NOMO-1 treated with DMSO at 0.1 percent for 48 hours (cell line): ENCODE measurements at regions not wholly inside any gene's neighbourhood (a gene's known extent, or its start where the extent isn't known, plus 50 kb on each side); places are given as distances from the start of the nearest gene placed in this dataset.

Experiments used
- DNase-seq: peaks from one replicate; lab custom pipeline; 2025; ENCODE audit not compliant: unreplicated experiment; lab: John Stamatoyannopoulos, UW

DNA sequence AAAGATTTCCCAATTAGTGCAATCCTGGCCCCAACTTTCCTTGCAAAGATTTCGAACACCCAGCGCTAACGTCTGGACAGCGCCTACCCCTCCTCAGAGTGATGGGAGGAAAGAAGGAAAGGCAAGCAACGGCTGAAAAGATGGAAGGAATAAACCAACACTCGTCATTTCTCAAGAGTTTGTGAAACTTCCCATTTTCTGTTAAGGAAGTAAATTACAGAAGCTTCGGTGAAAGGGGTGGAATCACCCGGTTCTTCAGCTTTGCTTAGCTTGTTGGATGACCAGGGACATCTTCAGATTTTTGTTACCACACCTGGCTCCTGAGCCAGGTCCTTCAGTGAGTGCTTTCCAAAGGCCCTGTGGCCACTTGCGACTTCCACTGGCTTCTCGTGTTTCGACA, 313.1 kb downstream of the SKIDA1 start:
- DNase-seq: peak; percentile 80

DNA sequence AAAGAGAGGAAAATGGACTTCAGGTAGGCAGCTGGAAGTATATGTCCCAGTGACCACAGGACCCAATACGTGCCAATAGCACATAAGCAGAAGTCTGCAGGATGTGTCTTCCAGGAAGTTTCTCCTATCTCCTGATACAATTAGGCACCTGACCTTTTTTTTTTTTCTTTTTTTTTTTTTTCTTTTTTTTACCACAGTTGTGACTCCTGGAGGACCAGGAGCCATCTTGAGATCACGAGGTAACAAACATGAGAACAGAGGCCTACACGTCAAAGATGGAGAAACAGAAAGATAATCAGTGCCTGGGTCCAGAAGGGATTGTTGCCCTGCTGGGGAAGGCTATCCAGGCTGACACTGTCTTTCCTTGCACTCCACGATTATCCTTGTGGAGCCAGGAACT, 312.4 kb upstream of the NEBL start:
- no peak for DNase-seq

DNA sequence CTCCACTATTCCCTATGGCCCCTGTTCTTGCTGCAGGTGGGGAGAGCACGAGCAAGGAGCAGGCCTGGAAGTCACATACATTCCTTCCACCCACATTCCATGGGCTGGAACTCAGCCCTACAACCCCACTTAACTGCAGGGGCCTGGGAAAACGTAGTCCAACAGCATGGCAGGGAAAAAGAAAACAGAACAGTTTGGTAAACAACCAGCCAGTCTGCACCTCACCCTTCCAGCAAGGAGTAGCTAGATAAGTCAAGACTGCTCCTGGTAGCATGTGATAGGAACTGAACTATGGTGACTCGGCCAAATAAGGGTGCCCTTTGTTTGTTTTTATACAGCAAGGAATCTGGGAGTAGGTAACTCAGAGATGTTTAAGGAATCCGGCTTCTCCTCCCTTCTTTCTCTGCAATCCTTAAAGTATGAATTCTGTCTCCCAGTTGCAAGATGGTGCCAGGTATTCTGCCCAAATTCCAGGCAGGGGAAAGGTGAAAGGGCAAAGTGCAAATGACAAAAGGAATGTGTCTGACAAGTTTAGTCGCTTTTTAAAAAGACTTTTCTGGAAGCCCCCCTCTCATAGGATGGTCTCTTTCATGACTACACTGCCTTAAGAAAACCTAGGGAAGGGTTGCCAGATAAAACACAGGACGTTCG, 311.7 kb upstream of the NEBL start:
- DNase-seq: no peak

DNA sequence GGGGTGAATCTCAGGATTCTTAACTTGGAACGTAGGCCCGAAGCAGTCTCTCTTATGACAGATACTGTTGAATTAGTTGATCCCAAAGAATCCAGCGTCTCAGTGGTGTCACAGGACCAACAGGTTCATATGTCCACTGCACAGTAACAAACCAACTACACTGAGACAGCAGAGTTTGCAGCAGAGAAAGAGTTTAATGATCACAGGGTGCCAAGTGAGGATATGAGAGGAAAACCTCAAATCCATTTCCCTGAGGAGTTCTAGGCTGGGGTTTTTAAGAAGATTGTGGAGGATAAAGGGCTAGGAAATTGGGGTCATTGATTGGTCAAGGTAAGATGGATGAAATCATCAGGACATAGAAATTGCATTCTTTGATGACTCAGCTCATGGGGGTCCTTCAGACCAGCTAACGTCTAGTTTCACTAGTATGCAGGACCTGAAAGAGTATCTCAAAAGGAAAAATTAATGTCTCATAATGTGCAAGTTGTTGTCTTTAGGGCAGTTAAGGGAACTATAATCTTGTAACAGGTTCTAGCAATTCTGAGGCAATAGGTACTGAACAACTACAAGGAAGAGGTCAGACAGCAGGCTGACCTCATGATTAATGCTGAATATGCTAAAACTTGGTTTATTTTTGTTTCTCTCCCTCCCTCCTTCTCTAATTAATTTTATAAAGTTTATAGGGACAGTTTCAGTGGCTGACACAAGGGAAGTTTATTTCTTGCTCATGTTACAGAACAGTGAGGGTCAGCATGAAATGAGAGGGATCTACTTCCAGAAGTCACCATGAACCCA, 310.9 kb upstream of the NEBL start:
- DNase-seq: no peak

DNA sequence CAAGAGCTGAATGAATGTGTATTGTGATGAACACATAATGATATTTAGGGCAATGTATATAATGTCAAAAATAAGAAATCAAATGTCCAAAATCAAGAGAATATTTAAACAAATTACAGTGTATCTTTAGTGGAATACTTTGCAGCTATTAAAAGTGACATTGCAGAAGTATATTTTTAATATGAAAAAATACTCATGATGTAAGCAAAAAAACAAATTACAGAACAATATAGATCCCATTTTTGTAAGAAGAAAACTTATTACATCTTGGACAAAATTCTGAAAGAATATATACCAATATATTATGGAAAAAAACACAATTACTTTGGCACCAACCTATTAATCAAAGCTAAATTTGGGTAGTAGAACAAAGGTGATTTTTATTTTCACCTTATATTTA, 308.2 kb upstream of the NEBL start:
- DNase-seq: no peak

DNA sequence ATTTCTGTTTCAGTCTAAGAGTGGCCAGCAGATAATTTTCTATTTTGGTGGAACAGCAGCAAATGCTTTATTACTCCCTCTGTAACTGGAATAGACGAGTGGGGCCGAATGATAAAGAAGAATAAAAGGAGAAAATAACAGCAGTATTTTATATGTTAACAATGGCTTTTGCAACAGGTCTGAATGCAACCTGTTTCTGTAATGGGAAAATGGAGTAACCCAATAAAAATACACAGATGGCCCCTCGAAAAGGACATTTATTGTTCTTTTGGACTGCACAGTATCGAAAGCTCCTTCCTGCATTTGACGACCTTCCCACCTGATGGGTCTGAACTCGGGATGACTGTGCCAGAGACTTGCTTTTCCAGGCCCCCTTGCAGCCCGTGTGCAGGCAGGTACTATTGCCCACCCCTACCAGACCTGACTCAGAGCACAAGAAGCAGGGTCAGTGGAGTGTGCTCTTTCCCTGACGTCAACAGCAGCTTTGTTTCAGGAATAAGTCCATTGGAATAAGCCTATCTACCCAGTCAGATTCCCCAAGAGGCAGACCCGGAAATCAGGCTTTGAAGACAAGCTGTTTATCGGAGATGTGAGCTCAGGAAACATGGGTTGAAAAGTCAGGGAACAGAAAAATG, 306.5 kb upstream of the NEBL start:
- DNase-seq: no peak

DNA sequence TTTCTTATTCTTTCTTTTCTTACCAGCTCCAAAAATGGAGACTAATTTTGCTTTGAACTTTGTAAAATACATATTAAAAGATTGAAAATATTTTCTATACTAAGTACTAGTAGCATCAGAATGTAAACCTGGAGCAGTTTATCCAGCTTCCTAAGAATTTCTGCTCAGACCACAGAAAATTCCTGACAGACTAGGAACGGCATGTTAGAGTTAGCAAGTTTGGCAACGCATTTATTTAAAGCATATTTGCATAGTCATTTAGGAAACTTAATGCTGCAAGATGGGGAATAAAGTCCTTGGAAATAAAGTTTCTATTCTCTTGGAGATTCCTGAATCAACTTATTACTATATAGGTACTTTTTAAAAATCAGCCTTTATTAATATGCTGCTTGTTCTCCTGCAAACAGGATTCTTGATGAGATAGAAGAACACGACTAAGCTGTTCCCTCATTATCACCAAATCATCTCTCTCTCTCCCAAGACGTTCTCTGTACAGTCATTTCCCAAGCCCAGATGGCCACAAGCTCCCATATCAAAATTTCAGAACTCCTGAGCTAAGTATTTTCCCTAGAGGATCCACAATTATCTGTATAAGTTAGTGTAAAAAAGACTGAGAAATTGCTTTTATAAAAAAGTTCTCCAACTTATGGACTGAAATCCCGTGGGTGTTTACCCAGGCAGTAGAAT, 305.8 kb upstream of the NEBL start:
- no peak for DNase-seq

DNA sequence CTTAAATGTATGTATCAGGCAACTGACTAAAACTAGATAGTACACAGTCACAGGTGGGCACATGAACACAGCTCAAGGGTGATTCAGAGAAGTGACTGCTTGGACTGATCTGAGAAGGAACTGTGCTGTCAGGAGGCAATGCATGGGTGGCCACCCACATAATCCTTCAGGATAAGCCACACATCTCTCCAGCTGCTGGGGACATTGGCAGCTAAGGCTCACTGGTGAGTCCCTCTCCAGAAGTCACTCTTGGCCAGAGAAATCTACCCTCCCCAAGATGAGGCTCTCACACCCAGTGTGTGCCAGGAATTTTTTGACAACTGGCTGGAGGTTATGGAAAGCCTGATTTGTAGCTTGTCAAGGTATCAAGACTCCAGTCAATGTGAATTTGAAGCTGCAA, 302.4 kb upstream of the NEBL start:
- DNase-seq: no peak

DNA sequence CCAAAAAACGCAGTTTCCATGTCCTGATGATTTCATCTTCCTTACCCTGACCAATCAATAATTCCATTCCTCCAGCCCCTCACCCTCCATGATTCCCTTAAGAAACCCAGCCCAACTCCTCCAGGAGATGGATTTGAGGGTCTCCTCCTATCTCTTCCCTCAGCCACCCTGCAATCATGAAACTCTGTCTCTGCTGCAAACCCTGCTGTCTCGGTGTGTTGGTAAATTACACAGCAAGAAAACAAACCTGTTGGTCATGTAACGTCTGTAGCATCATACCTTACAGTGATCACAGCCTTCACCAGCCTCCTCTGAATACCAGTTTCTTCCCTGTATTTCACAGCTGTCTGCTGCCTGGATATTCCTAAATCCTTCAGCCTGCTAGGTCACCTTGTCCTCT, 300.7 kb upstream of the NEBL start:
- DNase-seq: no peak

DNA sequence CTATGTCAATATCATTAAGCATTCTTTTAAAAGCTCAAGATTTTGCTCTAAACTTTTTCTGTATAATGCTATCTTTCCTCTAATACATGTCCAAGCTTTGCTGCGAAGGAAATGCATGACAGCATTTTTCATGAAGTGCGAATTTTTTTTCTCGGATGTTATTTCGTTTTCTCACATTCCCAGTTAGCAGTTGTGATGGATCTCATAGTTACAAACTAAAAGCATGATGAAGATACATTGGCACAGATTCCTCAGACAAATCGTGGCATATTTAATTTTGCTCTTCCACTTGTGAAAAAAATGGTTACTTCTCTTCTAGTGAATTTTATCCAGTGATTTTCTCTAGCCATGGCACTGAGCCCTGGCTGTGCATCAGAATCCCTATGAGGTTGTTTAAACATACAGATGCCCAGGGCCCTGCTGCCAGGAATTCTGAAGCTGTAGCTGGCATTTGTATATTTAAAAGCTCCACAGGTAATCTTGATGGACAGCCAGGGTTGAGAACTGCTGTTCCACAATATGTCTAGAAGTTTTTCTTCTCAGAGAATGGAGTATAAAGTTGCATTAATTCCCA, 299.8 kb upstream of the NEBL start:
- no peak for DNase-seq

DNA sequence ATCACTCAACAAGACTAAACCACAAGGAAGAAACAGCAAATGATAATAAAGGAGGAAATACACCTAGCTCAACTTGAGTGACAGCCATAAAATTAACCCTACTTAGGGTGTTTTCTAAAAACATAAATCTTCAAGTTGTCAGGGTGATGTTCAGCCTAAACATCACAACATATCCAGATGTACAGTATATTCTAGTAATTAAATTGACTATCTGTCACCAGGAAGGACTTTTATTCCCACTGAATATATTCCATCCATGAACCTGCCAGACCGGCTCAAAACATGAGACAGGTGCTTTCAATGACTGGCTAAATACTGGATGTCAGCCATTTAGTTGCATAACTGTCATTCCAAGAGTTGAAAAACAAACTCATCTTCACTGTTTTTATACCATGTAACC, 298.1 kb upstream of the NEBL start:
- no peak for DNase-seq

DNA sequence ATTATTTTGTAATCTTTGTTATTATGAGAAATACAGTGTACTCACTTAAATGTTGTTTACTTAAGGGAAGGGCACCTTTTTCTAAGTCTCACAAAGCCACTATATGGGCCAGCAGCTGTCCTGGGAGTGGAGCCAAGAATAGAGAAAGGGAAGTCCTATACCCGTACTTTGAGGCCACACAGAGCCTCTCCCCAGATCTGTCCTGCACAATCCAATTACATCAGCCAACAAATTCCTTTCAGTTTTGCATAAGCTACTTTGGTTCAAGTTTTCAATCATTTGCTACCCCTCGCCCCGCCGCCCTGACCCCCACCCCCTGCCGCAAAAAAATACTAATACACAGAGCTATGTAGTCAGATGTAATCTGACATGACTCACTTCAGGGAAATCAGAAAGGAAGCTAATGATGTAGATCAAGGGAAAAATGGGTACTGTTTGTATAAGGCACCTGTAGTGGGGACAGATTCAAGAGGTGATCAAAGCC, 297.4 kb upstream of the NEBL start:
- peak; percentile 60 for DNase-seq

DNA sequence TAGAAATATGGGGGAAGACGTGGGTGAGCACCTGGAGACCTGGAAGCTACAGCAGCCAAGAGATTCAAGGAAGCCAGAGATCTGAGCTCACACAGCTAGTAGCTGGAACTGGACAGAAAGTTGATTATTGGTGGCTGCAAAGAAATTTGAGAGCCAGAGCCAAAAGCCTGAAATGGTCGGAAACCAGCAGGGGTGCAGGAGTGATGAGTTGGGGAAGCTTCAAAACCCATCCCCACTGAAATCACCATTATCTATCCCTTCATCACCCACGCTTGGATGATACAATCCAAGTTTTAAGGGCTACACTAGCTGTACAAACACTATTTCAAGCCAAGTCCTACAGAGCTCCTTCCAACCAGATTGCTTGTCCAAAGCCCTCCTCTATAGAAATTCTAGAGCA, 296.1 kb upstream of the NEBL start:
- no peak for DNase-seq

DNA sequence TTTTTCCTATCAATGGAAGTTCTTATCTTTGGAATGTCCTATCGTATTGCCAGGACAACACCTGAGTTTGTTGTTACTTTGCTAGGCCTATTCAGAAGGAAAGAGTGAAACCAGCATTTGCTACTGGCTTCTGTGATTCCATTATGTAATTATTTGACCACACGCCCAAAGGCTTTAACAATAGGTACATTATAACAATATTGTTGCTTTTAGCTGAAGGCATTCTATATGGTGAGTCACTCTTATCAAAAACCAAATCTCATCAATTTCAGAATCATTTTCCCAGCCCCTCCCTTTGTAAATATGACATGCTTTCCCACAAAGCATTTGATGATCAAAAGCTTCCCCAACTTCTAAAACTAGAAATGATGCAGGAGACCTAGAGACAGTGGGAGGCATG, 294.4 kb upstream of the NEBL start:
- no peak for DNase-seq

DNA sequence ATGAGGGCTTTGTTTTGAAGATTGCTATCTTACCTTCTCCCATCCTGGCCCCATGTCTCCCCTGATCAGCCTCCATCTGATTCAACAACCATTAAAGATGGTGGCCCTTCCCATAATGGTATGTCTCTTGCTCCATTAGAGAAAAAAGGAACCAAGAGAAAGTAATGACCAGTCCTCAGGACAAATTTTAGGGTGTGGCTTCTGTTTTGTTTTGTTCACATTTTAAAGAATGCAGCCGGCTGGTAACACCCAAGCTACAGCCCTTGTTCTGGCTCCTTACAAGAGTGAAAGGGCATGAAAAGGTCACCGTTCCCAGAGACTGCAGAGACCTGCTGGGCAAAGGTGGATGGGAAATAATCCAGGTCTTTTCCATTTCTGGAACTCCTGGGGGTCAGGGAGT, 287.9 kb upstream of the NEBL start:
- DNase-seq: no peak

DNA sequence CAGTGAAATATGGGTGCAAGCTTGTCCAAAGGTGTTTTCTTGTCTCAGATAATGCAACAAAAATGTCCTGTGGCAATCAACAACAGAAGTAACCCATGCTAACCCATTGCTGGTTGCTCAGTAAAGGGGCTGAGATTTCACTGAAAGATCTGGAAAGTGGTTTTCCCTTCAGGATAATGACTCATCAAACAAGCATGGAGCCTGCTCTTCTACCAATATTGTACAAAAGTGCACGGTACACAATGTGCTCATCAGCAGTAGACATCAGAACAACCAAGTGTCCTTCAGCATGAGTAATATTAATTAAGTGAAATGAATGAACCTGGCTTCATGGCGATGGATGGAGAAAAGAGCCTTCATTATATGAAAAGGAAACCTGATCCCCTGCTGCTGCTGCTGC, 287.1 kb upstream of the NEBL start:
- DNase-seq: no peak

DNA sequence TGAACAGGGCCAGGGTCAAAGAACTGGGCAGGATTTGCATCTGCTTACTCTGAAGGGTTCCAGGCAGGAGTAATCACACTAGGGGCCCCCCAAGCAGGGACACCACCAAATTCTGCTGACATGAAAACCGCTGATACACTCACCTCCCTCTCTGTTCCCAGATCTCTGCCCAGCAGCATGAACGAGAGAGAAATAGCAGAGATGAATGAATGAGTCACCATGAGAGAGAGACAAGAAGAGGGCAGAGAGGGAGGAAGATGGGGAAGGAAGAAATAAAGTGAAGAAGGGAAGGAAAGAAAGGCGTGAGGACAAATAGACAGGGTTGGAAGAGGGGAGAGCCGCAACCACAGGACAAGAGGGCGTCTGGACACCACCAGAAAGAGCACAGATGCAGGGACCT, 285.9 kb upstream of the NEBL start:
- DNase-seq: no peak

DNA sequence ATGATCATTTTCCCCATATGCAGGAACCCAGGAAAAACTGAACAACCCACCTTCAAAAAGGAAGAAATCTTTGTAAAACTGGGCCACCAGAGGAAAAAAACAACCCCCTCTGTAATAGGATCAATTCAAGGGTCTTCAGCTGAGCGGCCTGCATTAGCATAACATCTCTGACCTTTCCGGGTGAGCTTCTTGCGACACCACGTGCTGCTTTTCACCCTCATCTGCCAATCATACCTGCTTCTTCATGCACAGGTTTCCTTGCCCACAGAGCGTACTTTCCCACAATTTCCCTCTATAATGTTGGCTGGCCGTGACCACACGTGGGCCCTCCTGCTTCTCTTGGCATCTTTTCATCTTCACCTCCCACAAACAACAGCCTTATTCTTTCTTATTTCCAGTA, 284.3 kb upstream of the NEBL start:
- no peak for DNase-seq

DNA sequence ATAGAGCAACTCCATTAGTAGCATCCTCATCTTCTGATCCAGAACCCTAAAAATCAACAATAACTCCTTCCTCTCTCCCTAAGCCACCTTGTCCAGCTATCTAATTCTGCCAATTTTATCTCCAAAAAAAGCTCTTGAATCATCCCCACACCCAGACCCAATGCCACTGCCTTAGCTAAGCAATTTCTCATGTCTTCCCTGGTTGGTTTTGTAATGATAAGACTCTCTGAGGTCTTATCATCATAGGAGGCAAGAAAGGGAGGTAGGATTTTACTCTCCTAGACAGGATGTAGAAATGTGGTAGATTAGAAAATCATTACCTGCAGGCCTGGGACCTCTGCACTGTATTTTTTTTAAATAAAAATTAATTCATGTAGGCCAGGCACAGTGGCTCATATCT, 283.5 kb upstream of the NEBL start:
- DNase-seq: no peak

DNA sequence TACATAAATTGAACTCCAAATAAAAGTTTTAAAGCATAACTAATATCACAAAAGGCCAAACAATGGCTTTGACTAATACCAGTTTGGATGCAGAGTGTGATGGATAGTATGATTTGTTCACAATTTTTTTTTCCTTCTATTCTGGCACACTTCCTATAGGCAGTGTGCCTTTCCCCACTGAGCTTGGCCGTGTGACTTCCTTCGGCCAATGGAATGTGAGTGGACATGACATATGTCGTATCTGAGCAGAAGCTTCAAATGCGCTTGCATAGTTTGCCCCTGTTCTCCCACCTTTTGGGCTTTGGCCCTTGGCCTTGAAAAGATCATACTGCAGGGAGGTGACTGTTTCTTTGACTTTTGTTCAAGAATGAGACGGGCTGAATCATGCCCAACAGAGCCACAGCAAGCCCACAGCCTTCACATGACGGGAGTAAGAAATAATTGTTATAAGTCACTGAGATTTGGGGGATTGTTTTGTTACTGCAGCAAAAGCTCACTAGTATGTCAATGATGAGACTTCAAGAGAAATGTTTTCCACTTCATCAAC, 279.9 kb upstream of the NEBL start:
- DNase-seq: no peak

DNA sequence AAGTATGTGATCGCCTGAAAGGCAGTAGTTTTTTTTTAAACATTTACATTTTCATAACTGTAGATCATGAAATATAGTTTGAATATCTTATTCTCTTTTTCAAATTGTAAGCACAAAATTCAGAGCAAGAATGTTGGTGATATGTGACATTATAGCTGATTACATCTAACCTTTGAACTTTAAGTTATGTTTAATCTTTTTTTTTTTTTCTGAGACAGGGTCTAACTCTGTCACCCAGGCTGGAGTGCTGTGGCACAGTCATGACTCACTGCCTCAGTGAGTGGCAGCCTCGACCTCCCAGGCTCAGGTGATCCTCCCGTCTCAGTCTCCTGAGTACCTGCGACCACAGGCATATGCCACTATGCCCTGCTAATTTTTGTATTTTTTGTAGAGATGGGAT, 278.7 kb upstream of the NEBL start:
- DNase-seq: no peak
